ENCODE measurements at regions not wholly inside any gene's neighbourhood (a gene's known extent, or its start where the extent isn't known, plus 50 kb on each side); places are given as distances from the start of the nearest gene placed in this dataset.
"Not testable (repeated sequence)": the region's sequence is repeated elsewhere in the genome, so short reads cannot be mapped to it uniquely, and the experiment has no call there.

DNA sequence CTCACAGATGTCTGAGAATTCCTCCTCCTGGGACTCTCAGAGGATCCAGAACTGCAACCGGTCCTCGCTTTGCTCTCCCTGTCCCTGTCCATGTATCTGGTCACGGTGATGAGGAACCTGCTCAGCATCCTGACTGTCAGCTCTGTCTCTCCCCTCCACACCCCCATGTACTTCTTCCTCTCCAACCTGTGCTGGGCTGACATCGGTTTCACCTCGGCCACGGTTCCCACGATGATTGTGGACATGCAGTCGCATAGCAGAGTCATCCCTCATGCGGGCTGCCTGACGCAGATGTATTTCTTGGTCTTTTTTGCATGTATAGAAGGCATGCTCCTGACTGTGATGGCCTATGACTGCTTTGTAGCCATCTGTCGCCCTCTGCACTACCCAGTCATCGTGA lies 68.7 kb downstream of the DEFB131A start:
- TF ChIP-seq, protein P1, sequence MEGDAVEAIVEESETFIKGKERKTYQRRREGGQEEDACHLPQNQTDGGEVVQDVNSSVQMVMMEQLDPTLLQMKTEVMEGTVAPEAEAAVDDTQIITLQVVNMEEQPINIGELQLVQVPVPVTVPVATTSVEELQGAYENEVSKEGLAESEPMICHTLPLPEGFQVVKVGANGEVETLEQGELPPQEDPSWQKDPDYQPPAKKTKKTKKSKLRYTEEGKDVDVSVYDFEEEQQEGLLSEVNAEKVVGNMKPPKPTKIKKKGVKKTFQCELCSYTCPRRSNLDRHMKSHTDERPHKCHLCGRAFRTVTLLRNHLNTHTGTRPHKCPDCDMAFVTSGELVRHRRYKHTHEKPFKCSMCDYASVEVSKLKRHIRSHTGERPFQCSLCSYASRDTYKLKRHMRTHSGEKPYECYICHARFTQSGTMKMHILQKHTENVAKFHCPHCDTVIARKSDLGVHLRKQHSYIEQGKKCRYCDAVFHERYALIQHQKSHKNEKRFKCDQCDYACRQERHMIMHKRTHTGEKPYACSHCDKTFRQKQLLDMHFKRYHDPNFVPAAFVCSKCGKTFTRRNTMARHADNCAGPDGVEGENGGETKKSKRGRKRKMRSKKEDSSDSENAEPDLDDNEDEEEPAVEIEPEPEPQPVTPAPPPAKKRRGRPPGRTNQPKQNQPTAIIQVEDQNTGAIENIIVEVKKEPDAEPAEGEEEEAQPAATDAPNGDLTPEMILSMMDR (conservative IDR thresholded peaks at IDR 0.05 in 1 of 2, IDR thresholded peaks at IDR 0.05 in 1 of 2; ENCODE audit: extremely low read depth in 1 of 2, insufficient read depth in 1 of 2, low read depth in 1 of 2, low read length in 2 of 2) = not testable (repeated sequence)
- not testable (repeated sequence) for TF ChIP-seq EZH2 (IDR thresholded peaks at IDR 0.05; ENCODE audit: borderline replicate concordance, low read length)
